Suprapubic skin (tissue), 4 donors: ENCODE measurements at regions not wholly inside any gene's neighbourhood (a gene's known extent, or its start where the extent isn't known, plus 50 kb on each side); places are given as distances from the start of the nearest gene placed in this dataset.

Experiments used
- DNase-seq, 2 donors: peaks; one replicate each; pipeline ENCODE4 v3.0.0-alpha.2; 2019; ENCODE audit warnings: low spot score in 2 of 2
- H3K27ac ChIP-seq: fragments of 200-600 bp; sonication (generic); one replicate; pipeline ENCODE4 v1.5.1; 2019
- H3K27me3 ChIP-seq: fragments of 200-600 bp; sonication (generic); one replicate; pipeline ENCODE4 v1.5.1; 2019
- H3K36me3 ChIP-seq: fragments of 200-600 bp; sonication (generic); one replicate; pipeline ENCODE4 v1.5.1; 2019
- H3K4me1 ChIP-seq: fragments of 200-600 bp; sonication (generic); one replicate; pipeline ENCODE4 v1.5.1; 2019
- H3K4me3 ChIP-seq: fragments of 200-600 bp; sonication (generic); one replicate; pipeline ENCODE4 v1.5.1; 2019; ENCODE audit warnings: mild to moderate bottlenecking
- H3K9me3 ChIP-seq: fragments of 200-600 bp; sonication (generic); one replicate; pipeline ENCODE4 v1.5.1; 2019
- EP300 ChIP-seq: sonication (generic); formaldehyde crosslinking; IDR thresholded peaks from one replicate; pipeline ENCODE4 v1.6.1; 2017; ENCODE audit warnings: antibody characterized with exemption
- POLR2A ChIP-seq, 2 donors: fragments of 450-650 bp; IDR thresholded peaks; one replicate each; pipeline ENCODE4 v1.6.1; 2017; ENCODE audit warnings: antibody characterized with exemption in 2 of 2, mild to moderate bottlenecking in 2 of 2, moderate library complexity in 2 of 2
- POLR2AphosphoS5 ChIP-seq, 3 donors: sonication (generic); formaldehyde crosslinking; IDR thresholded peaks; one replicate each; pipeline ENCODE4 v1.6.1; 2017; ENCODE audit warnings: antibody characterized with exemption in 3 of 3
- WGBS: methylation state at CpG from one replicate; pipeline ENCODE4 v1.1.5; 2018; 5-methylcytosine and 5-hydroxymethylcytosine counted together
- TF ChIP-seq, protein P1 (sequence below), 2 donors: fragments of 200-600 bp in 1 of 2; fragments of 450-650 bp in 1 of 2; sonication (generic) in 1 of 2; IDR thresholded peaks; one replicate each; pipeline ENCODE4 v1.5.1; 2016 to 2019; ENCODE audit warnings: antibody characterized with exemption in 2 of 2, mild to moderate bottlenecking in 1 of 2, moderate library complexity in 1 of 2

GRCh38 chr12:28079539-28079938 lies 107.0 kb upstream of the PTHLH start:
- Histone ChIP-seq H3K4me3 (no peak overlapping the region), H3K4me1 (no peaks in the 10 kb centered on the region), H3K27ac (no peak overlapping the region), H3K36me3 (no peaks in the 10 kb centered on the region), H3K9me3 (no peaks in the 10 kb centered on the region), H3K27me3 (no peaks in the 10 kb centered on the region)
- DNase-seq, result no peak
- TF ChIP-seq POLR2AphosphoS5 (IDR thresholded peaks at IDR 0.05), result no peak
- TF ChIP-seq, protein P1, sequence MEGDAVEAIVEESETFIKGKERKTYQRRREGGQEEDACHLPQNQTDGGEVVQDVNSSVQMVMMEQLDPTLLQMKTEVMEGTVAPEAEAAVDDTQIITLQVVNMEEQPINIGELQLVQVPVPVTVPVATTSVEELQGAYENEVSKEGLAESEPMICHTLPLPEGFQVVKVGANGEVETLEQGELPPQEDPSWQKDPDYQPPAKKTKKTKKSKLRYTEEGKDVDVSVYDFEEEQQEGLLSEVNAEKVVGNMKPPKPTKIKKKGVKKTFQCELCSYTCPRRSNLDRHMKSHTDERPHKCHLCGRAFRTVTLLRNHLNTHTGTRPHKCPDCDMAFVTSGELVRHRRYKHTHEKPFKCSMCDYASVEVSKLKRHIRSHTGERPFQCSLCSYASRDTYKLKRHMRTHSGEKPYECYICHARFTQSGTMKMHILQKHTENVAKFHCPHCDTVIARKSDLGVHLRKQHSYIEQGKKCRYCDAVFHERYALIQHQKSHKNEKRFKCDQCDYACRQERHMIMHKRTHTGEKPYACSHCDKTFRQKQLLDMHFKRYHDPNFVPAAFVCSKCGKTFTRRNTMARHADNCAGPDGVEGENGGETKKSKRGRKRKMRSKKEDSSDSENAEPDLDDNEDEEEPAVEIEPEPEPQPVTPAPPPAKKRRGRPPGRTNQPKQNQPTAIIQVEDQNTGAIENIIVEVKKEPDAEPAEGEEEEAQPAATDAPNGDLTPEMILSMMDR (IDR thresholded peaks at IDR 0.05), result no peak
- no peak for TF ChIP-seq EP300
- no peak for TF ChIP-seq POLR2A (IDR thresholded peaks at IDR 0.05)

- H3K27ac ChIP-seq, result no peak overlapping the region
- no peaks in the 10 kb centered on the region for H3K27me3 ChIP-seq
- no peaks in the 10 kb centered on the region for H3K36me3 ChIP-seq
- H3K4me3 ChIP-seq, result no peak overlapping the region
- DNase-seq, result no peak
- H3K9me3 ChIP-seq, result no peaks in the 10 kb centered on the region
- WGBS, result 28% methylated on average over 1 of the region's 1 CpG
- TF ChIP-seq POLR2AphosphoS5 (IDR thresholded peaks at IDR 0.05), result no peak
- TF ChIP-seq POLR2A (IDR thresholded peaks at IDR 0.05), result no peak
- TF ChIP-seq, protein P1 (IDR thresholded peaks at IDR 0.05), result no peak
- TF ChIP-seq EP300, result no peak
- no peaks in the 10 kb centered on the region for H3K4me1 ChIP-seq
These were observed 108.2 kb upstream of the CCDC91 start for GRCh38 chr12:28082096-28082495.

DNA sequence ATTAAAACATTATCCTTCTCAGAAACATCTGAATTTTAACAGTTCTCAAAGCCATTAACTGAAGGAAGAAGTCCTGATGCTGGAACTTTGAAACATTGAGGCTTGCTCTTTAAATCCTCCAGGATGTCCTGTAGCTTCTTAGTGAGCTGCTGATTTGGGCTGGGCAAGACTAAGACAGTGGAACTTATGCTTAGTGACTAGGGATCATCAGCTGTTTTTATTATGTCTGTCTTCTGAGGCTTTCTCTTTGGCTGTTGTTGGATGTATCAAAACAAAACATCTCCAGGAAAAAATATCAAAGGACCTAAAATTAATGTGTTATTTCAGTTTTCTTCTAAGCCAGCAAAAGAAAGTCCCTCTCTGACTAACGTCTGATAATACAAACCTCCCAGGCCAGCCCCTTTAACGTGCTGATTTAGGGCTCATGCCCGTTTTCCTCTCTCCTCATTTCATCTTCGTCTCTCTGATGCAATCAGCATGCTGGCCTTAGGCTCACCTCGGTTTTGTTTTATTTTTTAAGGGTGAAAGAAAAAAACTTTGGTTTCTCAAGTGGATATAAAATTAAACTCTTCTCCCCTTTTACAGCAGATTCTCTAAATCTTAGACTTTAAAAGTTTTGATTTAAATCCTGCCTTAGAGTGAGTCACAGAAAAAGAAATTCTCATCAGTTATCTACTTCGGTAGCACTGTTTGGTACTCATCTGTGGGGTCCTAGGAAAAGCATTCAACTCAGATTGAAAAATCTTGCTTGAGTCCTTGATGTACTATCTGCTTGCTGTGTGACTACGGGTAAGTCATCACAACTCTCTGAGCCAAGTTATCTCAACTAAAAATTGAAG lies 106.2 kb upstream of the CCDC91 start:
- TF ChIP-seq POLR2AphosphoS5 (IDR thresholded peaks at IDR 0.05), result no peak
- TF ChIP-seq, protein P1 (IDR thresholded peaks at IDR 0.05), result no peak
- no peak for TF ChIP-seq POLR2A (IDR thresholded peaks at IDR 0.05)
- no peak for TF ChIP-seq EP300
- WGBS, result 50% methylated on average over 7 of the region's 7 CpGs
- no peaks in the 10 kb centered on the region for H3K9me3 ChIP-seq
- H3K27ac ChIP-seq, result no peak overlapping the region
- H3K36me3 ChIP-seq, result no peaks in the 10 kb centered on the region
- no peak overlapping the region for H3K4me3 ChIP-seq
- peaks cover 5% of the 10 kb centered on the region for H3K4me1 ChIP-seq
- DNase-seq, result no peak
- no peaks in the 10 kb centered on the region for H3K27me3 ChIP-seq

- no peaks in the 10 kb centered on the region for H3K36me3 ChIP-seq
- H3K27ac ChIP-seq, result no peak overlapping the region
- no peaks in the 10 kb centered on the region for H3K27me3 ChIP-seq
- WGBS, result 70% methylated on average over 8 of the region's 8 CpGs
- no peak for DNase-seq
- no peaks in the 10 kb centered on the region for H3K9me3 ChIP-seq
- H3K4me1 ChIP-seq, result peaks cover 7% of the 10 kb centered on the region
- TF ChIP-seq POLR2A (IDR thresholded peaks at IDR 0.05) (no peak), POLR2AphosphoS5 (IDR thresholded peaks at IDR 0.05) (no peak), EP300 (no peak)
- TF ChIP-seq, protein P1 (IDR thresholded peaks at IDR 0.05), result no peak
- no peak overlapping the region for H3K4me3 ChIP-seq
These were observed 103.6 kb upstream of the CCDC91 start for GRCh38 chr12:28086521-28087155.

- no peak for TF ChIP-seq POLR2AphosphoS5 (IDR thresholded peaks at IDR 0.05)
- no peak overlapping the region for H3K27ac ChIP-seq
- no peak for DNase-seq
- H3K4me3 ChIP-seq, result no peak overlapping the region
- no peaks in the 10 kb centered on the region for H3K9me3 ChIP-seq
- H3K4me1 ChIP-seq, result peaks cover 7% of the 10 kb centered on the region
- 66% methylated on average over 3 of the region's 3 CpGs for WGBS
- H3K36me3 ChIP-seq, result no peaks in the 10 kb centered on the region
- H3K27me3 ChIP-seq, result no peaks in the 10 kb centered on the region
These were observed 101.5 kb upstream of the CCDC91 start for GRCh38 chr12:28088566-28089272.
